NCI-H146 treated with DMSO at 0.1 percent for 48 hours (cell line): ENCODE measurements at regions not wholly inside any gene's neighbourhood (a gene's known extent, or its start where the extent isn't known, plus 50 kb on each side); places are given as distances from the start of the nearest gene placed in this dataset.
"Not testable (repeated sequence)": the region's sequence is repeated elsewhere in the genome, so short reads cannot be mapped to it uniquely, and the experiment has no call there.

ENCODE experiments used
- DNase-seq: peaks from one replicate; lab custom pipeline; 2025; ENCODE audit not compliant: unreplicated experiment; lab: John Stamatoyannopoulos, UW

- no peak for DNase-seq
These were observed 311.7 kb upstream of the HTR2C start for GRCh38 chrX:114272096-114272686.

- not testable (repeated sequence) for DNase-seq
These were observed 313.5 kb upstream of the HTR2C start for GRCh38 chrX:114270371-114270770.

DNA sequence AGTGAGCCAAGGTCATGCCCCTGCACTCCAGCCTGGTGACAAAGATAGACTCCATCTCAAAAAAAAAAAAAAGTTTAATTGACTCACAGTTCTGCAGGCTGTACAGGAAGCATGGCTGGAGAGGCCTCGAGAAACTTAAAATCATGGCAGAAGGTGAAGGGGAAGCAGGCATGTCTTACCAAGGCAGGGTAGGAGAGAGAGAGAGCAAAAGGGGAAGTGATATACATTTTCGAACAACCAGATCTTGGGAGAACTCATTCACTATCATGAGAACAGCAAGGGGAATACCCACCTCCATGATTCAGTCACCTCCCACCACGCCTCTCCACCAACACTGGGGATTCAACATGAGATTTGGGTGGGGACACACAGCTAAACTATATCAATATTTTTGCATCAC lies 315.2 kb upstream of the HTR2C start:
- DNase-seq, result no peak

GRCh38 chrX:114267142-114267541 lies 316.7 kb upstream of the HTR2C start:
- DNase-seq, result no peak

GRCh38 chrX:114252186-114252585 lies 331.7 kb upstream of the HTR2C start:
- DNase-seq, result no peak

GRCh38 chrX:114251575-114251974 lies 332.3 kb upstream of the HTR2C start:
- no peak for DNase-seq

- no peak for DNase-seq
These were observed 362.4 kb upstream of the HTR2C start for GRCh38 chrX:114221445-114221844.

GRCh38 chrX:114210879-114211278 lies 373.0 kb upstream of the HTR2C start:
- no peak for DNase-seq

DNA sequence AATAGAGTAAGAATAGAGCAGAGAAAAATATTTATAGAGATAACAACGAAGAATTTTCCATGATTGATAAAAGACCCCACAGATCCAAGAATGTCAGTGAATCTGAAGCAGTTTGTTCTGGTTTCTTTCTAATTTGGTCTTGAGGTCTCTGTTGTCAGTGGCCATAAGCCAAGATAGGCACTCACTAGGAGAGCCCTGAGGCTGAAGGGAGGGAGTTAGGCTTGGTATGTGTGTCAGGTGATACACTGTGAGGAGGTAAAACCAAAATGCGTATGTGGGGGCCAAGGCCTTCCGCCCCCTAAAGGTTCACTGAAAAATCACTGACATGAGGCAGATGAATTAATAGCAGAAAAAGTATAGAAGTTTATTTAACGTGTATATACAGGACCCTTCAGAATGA lies 382.3 kb upstream of the HTR2C start:
- DNase-seq, result no peak

GRCh38 chrX:114181195-114181594 lies 402.7 kb upstream of the HTR2C start:
- DNase-seq, result no peak

DNA sequence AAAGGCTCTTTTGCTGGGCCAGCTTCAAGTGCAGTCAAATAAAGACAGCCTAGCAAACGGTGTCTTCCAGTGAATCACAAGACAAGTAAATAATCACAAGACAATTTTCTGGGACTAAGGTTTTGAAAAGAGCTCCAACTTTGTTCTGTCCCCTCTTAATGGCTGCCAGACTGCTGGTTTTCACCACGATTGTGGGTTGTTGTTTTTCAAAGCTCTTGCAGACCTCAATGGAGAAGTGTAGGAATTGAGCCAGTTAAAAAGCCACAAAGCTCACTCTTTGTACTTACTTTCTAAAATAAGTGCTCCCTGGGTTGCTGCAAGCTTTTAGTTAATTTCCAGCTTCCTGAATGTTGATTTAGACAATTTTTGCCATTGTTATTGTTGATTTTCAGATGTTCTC lies 405.8 kb upstream of the HTR2C start:
- no peak for DNase-seq

GRCh38 chrX:114167276-114167675 lies 416.6 kb upstream of the HTR2C start:
- DNase-seq, result not testable (repeated sequence)

- DNase-seq, result no peak
These were observed 417.3 kb upstream of the HTR2C start for GRCh38 chrX:114166601-114167000.

- no peak for DNase-seq
These were observed 418.3 kb upstream of the HTR2C start for GRCh38 chrX:114165537-114165936.

DNA sequence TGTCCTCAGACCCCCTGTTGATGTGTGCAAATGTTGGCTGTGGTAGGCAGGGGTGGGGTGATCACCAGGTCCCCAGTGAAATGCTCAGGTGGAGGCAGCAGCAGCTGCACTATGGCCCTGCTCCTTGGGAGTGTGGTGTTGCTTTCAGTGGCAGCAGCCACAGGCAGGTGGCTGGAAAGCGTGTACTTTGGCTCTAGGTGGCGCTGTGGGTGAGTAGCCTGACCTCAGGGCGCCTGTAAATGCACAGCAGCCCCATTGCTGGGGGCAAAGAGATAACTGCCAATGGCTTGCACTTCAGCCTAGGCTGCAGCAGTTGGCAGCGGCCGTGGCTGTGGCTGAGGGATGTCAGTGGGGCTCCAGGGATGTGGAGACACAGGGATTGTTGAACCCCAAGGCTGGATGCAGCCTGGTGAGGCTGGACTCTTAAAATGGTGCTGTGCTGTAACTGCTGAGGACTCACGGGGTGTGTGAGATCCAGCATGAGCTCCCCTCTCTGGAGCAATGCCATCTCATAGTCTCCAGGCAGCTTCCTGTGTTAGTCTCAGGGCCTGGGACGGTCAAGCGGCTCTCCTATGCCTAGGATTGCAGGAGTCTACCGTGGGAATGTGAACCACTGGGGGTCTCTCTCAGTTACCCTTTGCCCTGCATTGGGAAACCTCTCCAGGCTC lies 421.7 kb upstream of the HTR2C start:
- no peak for DNase-seq

GRCh38 chrX:114152801-114153200 lies 431.1 kb upstream of the HTR2C start:
- DNase-seq, result no peak

DNA sequence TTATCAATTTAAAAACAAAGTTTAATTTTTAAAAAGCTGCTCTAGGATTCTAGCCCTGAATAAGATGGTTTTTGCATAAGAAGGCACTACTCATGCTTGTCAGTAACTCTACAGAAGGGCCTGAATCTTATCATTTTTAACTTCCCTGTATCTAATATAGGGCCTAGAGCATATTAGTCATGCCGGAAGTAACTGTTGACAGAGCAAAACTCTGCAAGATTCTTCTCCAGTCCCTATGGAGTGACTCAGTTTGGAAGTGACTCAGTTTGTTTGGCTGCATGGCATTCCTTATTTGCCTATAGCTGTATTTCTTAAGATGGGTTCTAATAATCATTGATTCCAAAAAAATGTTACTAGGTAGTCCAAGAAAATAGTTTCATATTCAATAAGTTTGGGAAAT lies 431.8 kb upstream of the HTR2C start:
- no peak for DNase-seq

- DNase-seq, result no peak
These were observed 449.4 kb upstream of the HTR2C start for GRCh38 chrX:114134465-114134864.

- DNase-seq, result no peak
These were observed 456.4 kb upstream of the HTR2C start for GRCh38 chrX:114127411-114128025.

DNA sequence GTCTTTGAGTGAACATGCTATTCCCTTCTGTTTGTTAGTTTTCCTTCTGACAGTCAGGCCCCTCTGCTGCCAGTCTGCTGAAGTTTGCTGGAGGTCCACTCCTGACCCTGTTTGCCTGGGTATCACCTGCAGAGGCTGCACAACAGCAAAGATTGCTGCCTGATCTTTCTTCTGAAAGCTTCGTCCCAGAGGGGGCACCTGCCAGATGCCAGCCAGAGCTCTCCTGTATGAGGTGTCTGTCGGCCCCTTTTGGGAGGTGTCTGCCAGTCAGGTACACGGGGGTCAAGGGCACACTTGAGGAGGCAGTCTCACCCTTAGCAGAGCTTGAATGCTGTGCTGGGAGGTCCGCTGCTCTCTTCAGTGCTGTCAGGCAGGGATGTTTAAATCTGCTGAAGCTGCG lies 456.9 kb upstream of the HTR2C start:
- DNase-seq, result no peak

DNA sequence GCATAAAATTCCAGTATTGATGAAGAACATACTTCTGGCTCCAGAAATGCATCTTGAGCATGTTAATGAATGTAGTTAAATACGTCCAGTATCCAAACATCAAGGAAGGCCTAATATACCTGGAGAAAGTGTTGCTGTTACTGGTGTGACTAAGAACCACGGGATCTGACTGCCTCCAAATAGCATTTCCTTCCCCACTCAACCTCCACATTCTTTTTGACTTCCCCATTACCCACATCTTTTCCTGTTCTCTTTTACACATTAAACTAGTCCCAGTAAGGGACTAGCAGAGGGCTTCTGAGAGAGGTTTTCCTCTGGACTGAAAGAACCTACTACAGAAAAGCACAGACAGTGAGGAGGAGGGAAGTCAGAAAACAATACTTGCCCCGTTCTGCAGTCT lies 482.8 kb upstream of the HTR2C start:
- DNase-seq, result no peak

- DNase-seq, result no peak
These were observed 486.0 kb upstream of the HTR2C start for GRCh38 chrX:114097866-114098265.

DNA sequence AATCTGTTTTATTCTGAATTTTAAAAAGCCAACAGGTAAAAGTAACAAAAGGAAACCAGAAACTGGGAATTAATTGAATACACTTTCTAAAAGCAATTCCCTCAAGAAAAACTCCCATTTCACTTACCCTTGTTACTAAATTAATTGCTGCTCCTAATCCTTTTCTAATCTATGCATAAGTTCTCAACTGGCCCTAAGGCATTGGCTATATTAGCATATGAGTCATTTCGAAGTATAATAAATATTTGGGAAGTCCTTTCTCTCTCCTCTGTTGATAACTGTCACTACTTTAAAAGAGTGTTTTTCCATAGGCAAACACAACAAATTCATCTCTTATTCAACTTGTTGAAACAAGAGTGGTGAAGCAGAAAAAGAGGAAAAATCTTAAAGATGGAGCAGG lies 486.5 kb upstream of the HTR2C start:
- DNase-seq, result no peak
